Panc1 (cell line): ENCODE measurements at regions not wholly inside any gene's neighbourhood (a gene's known extent, or its start where the extent isn't known, plus 50 kb on each side); places are given as distances from the start of the nearest gene placed in this dataset.

Experiments used
- ATAC-seq: fragments of 200-7000 bp; cut with Tn5 transposase; 2 replicates; pipeline ENCODE4 v1.9.1; 2020; ENCODE audit warnings: mild to moderate bottlenecking, moderate library complexity
- BruUV-seq: library from RNA; stranded (reverse); fragments of 400-500 nt; replicated peaks from 2 replicates; lab custom pipeline; 2021; lab: Mats Ljungman, UMichigan
- CTCF ChIA-PET: fragments of 300-600 bp; sonication (Branson Sonifier 250); formaldehyde crosslinking; loops from one replicate; lab custom pipeline; 2022; ENCODE audit warnings: antibody characterized with exemption; lab: Charles Lee
- POLR2A ChIA-PET: fragments of 300-600 bp; sonication (Branson Sonifier 250); formaldehyde crosslinking; loops from one replicate; lab custom pipeline; 2022; ENCODE audit warnings: antibody characterized with exemption; lab: Charles Lee
- DNase-seq: peaks from one replicate; pipeline ENCODE4 v3.0.0-alpha.2; 2010; ENCODE audit warnings: low read depth, low spot score
- H3K27ac ChIP-seq: 2 replicates; pipeline ENCODE4 v1.5.1; 2011; ENCODE audit warnings: mild to moderate bottlenecking, low read length, inconsistent platforms
- H3K27me3 ChIP-seq: fragments of 200-500 bp; sonication (Bioruptor generic); 2 replicates; pipeline ENCODE4 v1.6.0; 2014; ENCODE audit warnings: low read length, inconsistent platforms; ENCODE audit not compliant: control insufficient read depth, insufficient read depth
- H3K36me3 ChIP-seq: fragments of 200-500 bp; sonication (Bioruptor generic); 2 replicates; pipeline ENCODE4 v1.5.1; 2014; ENCODE audit warnings: inconsistent platforms, mild to moderate bottlenecking, low read length, moderate library complexity; ENCODE audit not compliant: control insufficient read depth, insufficient read depth
- H3K4me1 ChIP-seq: 2 replicates; pipeline ENCODE4 v1.5.1; 2011; ENCODE audit warnings: inconsistent platforms, mild to moderate bottlenecking, low read length, moderate library complexity; ENCODE audit not compliant: control insufficient read depth, insufficient read depth
- H3K4me3 ChIP-seq, 2 experiments: 2 replicates each; pipeline ENCODE4 v1.5.1; 2011 to 2012; ENCODE audit warnings: low read depth in 2 of 2, low read length in 2 of 2, mild to moderate bottlenecking in 2 of 2, inconsistent platforms in 1 of 2, moderate library complexity in 1 of 2
- H3K9me3 ChIP-seq: fragments of 200-500 bp; sonication (Bioruptor generic); 2 replicates; pipeline ENCODE4 v1.5.1; 2014; ENCODE audit warnings: low read depth, mild to moderate bottlenecking, inconsistent platforms, low read length, moderate library complexity; ENCODE audit not compliant: control insufficient read depth, insufficient read depth
- CTCF ChIP-seq: fragments of 450-650 bp; IDR thresholded peaks from 2 replicates; pipeline ENCODE4 v1.5.1; 2017; ENCODE audit warnings: mild to moderate bottlenecking
- POLR2AphosphoS5 ChIP-seq: IDR thresholded peaks from 2 replicates; pipeline ENCODE4 v1.6.1; 2012; ENCODE audit warnings: mild to moderate bottlenecking, low read depth, low read length, moderate library complexity
- SIN3A ChIP-seq: IDR thresholded peaks from 2 replicates; pipeline ENCODE4 v1.6.1; 2012; ENCODE audit warnings: low read depth, mild to moderate bottlenecking, low read length, moderate library complexity, borderline replicate concordance; ENCODE audit not compliant: insufficient read depth
- TCF7L2 ChIP-seq: IDR thresholded peaks from 2 replicates; pipeline ENCODE4 v1.6.1; 2011; ENCODE audit warnings: mild to moderate bottlenecking, low read depth, low read length, inconsistent platforms
- in situ Hi-C: cut with HindIII; loops from 2 replicates; pipeline ENCODE4 v1.10.0; 2016; ENCODE audit warnings: low sequenced_read_pairs, low pct_unique_long_range_greater_than_20kb
- intact Hi-C: fragments of 100-400 bp; cut with micrococcal nuclease; formaldehyde crosslinking; loops from one replicate; pipeline ENCODE4 v1.10.0; 2022; ENCODE audit not compliant: unreplicated experiment
- TF ChIP-seq, protein P1 (sequence below), 2 experiments: IDR thresholded peaks; 2 replicates each; pipeline ENCODE4 v1.6.1; 2011 to 2012; ENCODE audit warnings: low read depth in 2 of 2, control low read depth in 1 of 2, low read length in 1 of 2, mild to moderate bottlenecking in 1 of 2, moderate library complexity in 1 of 2; ENCODE audit not compliant: insufficient read depth in 1 of 2

DNA sequence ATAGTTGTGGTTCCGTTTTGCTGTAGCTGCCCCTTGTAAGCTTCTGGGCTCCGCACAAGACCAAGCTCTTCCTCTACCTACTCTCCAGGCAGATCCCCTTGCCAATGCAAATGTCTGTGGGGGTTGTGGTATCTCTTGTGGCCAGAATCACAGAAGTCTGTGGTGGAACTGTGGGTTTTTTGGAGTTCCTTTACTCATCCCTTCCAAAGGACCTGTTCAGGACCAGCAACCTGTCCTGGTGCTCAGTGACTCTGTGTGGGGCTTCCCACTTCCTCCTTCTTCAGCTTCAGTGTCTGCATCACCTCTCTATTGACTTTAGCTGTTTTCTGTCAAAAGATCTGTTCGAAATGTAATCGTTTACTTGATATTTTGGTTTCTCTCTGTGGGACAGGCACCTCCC lies 441.3 kb upstream of the ADAMTSL1 start:
- Histone ChIP-seq H3K9me3 (no peaks in the 10 kb centered on the region), H3K4me1 (no peaks in the 10 kb centered on the region), H3K27me3 (no peaks in the 10 kb centered on the region), H3K4me3 (no peak overlapping the region), H3K36me3 (no peaks in the 10 kb centered on the region), H3K27ac (no peak overlapping the region)
- intact Hi-C loops (no loop called here), in situ Hi-C loops (no loop called here)
- ChIA-PET CTCF (no interaction called here), POLR2A (no interaction called here)
- no TSS peak for BruUV-seq
- DNase-seq, result no peak
- ATAC-seq, result no peak
- TF ChIP-seq TCF7L2, result no peak
- no peak for TF ChIP-seq POLR2AphosphoS5

GRCh38 chr9:18036422-18037187 lies 437.3 kb upstream of the ADAMTSL1 start:
- H3K4me3 ChIP-seq, result no peak overlapping the region
- intact Hi-C loops, result no loop called here
- H3K9me3 ChIP-seq, result no peaks in the 10 kb centered on the region
- no peak overlapping the region for H3K27ac ChIP-seq
- no peaks in the 10 kb centered on the region for H3K27me3 ChIP-seq
- ATAC-seq (no peak), DNase-seq (no peak)
- BruUV-seq, result no TSS peak
- no peaks in the 10 kb centered on the region for H3K4me1 ChIP-seq
- TF ChIP-seq SIN3A (no peak), CTCF (no peak), POLR2AphosphoS5 (no peak), TCF7L2 (no peak)
- TF ChIP-seq, protein P1, sequence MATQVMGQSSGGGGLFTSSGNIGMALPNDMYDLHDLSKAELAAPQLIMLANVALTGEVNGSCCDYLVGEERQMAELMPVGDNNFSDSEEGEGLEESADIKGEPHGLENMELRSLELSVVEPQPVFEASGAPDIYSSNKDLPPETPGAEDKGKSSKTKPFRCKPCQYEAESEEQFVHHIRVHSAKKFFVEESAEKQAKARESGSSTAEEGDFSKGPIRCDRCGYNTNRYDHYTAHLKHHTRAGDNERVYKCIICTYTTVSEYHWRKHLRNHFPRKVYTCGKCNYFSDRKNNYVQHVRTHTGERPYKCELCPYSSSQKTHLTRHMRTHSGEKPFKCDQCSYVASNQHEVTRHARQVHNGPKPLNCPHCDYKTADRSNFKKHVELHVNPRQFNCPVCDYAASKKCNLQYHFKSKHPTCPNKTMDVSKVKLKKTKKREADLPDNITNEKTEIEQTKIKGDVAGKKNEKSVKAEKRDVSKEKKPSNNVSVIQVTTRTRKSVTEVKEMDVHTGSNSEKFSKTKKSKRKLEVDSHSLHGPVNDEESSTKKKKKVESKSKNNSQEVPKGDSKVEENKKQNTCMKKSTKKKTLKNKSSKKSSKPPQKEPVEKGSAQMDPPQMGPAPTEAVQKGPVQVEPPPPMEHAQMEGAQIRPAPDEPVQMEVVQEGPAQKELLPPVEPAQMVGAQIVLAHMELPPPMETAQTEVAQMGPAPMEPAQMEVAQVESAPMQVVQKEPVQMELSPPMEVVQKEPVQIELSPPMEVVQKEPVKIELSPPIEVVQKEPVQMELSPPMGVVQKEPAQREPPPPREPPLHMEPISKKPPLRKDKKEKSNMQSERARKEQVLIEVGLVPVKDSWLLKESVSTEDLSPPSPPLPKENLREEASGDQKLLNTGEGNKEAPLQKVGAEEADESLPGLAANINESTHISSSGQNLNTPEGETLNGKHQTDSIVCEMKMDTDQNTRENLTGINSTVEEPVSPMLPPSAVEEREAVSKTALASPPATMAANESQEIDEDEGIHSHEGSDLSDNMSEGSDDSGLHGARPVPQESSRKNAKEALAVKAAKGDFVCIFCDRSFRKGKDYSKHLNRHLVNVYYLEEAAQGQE (IDR thresholded peaks at IDR 0.05; ENCODE audit: insufficient read depth in 1 of 2, low read depth in 2 of 2, low read length in 1 of 2), result no peak
- in situ Hi-C loops, result no loop called here
- ChIA-PET POLR2A (no interaction called here), CTCF (no interaction called here)
- H3K36me3 ChIP-seq, result no peaks in the 10 kb centered on the region

GRCh38 chr9:18037981-18038380 lies 436.0 kb upstream of the ADAMTSL1 start:
- H3K36me3 ChIP-seq, result no peaks in the 10 kb centered on the region
- in situ Hi-C loops, result no loop called here
- CTCF ChIA-PET, result no interaction called here
- BruUV-seq, result no TSS peak
- no peak overlapping the region for H3K27ac ChIP-seq
- no peak for ATAC-seq
- no peak for DNase-seq
- H3K9me3 ChIP-seq, result no peaks in the 10 kb centered on the region
- H3K4me1 ChIP-seq, result no peaks in the 10 kb centered on the region
- no peak for TF ChIP-seq CTCF
- TF ChIP-seq TCF7L2, result no peak
- TF ChIP-seq, protein P1 (IDR thresholded peaks at IDR 0.05; ENCODE audit: insufficient read depth in 1 of 2, low read depth in 2 of 2, low read length in 1 of 2), result no peak
- TF ChIP-seq SIN3A, result no peak
- TF ChIP-seq POLR2AphosphoS5, result no peak
- no peaks in the 10 kb centered on the region for H3K27me3 ChIP-seq
- intact Hi-C loops, result no loop called here
- no peak overlapping the region for H3K4me3 ChIP-seq
- POLR2A ChIA-PET, result no interaction called here
